ENCODE measurements at regions not wholly inside any gene's neighbourhood (a gene's known extent, or its start where the extent isn't known, plus 50 kb on each side); places are given as distances from the start of the nearest gene placed in this dataset.

DNA sequence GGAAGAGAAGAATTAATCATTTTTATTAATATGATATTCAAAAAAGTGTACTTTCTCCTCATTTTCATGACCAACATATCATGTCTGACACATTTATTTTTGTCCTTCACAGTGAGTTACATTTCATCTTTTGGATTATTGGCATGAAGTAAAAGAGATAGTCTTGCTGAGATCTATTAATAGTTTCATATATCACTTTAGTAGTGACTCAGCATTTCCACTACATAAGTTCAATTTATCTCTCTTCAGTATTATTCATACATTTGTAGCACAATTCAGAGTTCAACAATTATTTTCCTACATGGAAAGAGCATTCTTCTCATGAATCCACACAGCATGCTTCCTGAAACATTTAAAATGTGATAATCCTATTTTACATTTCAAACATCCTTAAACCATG lies 1461.1 kb downstream of the TECRL start:
- Histone ChIP-seq H3K4me1 (no peaks in the 10 kb centered on the region), H3K27me3 (no peaks in the 10 kb centered on the region), H3K9ac (no peak overlapping the region), H3K4me2 (no peak overlapping the region), H3K4me3 (no peak overlapping the region), H4K20me1 (no peaks in the 10 kb centered on the region), H3K9me3 (no peaks in the 10 kb centered on the region; the same call in 1 of the 2 replicates), H3K27ac (no peak overlapping the region), H3K36me3 (no peaks in the 10 kb centered on the region)
- TF ChIP-seq Cebpa-rat (IDR thresholded peaks at IDR 0.05): no peak

DNA sequence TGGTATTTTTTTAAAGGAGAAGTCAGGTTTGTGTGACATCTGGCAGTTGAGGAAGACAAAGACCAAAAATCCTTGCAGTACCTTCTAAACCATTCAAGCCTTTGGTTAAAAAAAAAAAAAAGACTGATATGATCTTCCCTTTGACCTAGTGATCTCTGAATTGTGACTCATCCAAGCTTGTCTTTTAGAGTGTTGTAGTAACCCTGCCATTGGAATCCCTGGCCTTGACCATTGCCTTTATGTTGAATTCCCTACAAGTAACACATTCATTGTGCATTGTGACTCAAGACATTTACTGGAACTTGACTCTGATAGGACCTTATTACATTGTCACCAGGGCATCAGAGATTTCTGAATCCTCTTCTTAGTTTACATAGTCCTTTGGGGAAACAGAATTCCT lies 1469.0 kb downstream of the TECRL start:
- no peak overlapping the region for H3K9ac ChIP-seq
- no peaks in the 10 kb centered on the region for H3K27me3 ChIP-seq
- no peaks in the 10 kb centered on the region; the same call in 1 of the 2 replicates for H3K9me3 ChIP-seq
- TF ChIP-seq Cebpa-rat (IDR thresholded peaks at IDR 0.05): no peak
- no peaks in the 10 kb centered on the region for H4K20me1 ChIP-seq
- H3K4me2 ChIP-seq: no peak overlapping the region
- no peaks in the 10 kb centered on the region for H3K4me1 ChIP-seq
- no peak overlapping the region for H3K4me3 ChIP-seq
- H3K36me3 ChIP-seq: no peaks in the 10 kb centered on the region
- H3K27ac ChIP-seq: no peak overlapping the region

DNA sequence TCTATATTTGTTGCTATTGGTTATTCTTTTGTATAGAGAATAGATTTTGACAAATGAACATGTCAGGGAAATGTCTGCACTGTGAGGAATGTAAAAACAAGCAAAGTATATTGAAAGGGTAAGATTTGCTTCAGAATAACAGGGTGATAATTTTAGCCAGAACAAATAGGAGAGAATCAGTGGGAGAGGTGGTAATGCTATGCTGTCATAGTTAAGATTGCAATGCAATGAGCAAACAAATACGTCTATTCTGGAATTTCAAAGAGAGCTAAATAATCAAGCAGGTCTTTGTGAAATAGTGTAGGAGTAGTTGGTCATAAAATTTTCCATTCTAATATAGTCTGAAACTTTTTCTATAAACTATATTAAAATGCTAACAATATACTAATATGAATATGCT lies 1478.4 kb downstream of the TECRL start:
- Histone ChIP-seq H3K4me1 (no peaks in the 10 kb centered on the region), H3K9ac (no peak overlapping the region), H3K36me3 (no peaks in the 10 kb centered on the region), H3K4me2 (no peak overlapping the region), H3K4me3 (no peak overlapping the region), H3K27ac (no peak overlapping the region), H3K27me3 (no peaks in the 10 kb centered on the region), H3K9me3 (no peaks in the 10 kb centered on the region), H4K20me1 (no peaks in the 10 kb centered on the region)
- TF ChIP-seq Cebpa-rat (IDR thresholded peaks at IDR 0.05): no peak

DNA sequence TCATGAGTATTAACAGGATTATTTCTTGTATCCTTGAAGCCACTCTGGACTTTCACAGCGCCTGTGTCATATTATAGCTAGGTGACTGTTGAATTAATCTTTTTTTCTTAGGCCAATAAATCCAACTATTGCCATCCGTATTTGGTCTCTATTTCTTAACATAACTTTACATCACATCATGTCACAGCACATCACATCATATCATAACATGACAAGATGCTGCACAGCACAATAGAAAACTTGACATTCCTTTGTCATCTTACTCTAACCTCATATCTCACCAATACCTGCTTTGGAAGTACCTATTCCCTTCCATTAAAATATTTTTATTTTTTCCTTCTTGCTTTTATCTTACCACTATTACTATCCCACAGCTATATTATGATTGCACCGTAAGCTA lies 1480.8 kb downstream of the TECRL start:
- H4K20me1 ChIP-seq: no peaks in the 10 kb centered on the region
- TF ChIP-seq Cebpa-rat (IDR thresholded peaks at IDR 0.05): no peak
- no peak overlapping the region for H3K27ac ChIP-seq
- no peak overlapping the region for H3K9ac ChIP-seq
- H3K36me3 ChIP-seq: no peaks in the 10 kb centered on the region
- no peak overlapping the region for H3K4me3 ChIP-seq
- H3K4me2 ChIP-seq: no peak overlapping the region
- no peaks in the 10 kb centered on the region for H3K9me3 ChIP-seq
- H3K4me1 ChIP-seq: no peaks in the 10 kb centered on the region
- no peaks in the 10 kb centered on the region for H3K27me3 ChIP-seq

DNA sequence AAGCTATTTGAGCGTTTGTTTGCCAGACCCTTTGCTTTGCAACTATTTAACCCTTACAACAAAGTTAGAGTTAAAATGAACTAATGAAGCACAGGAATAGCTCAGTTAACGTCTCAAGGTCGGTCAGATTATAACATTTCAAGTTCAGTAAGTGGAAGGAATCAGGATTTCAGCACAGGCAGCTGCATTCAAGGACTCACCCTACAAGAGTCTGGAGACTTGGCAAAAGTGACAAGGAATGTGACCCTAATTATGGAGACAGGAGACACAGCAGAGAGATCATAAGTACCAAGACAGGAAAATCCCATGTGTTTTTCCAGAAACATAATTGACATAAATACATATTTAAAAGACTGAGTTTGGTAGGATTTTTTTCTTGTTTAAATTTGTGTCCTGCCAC lies 1481.7 kb downstream of the TECRL start:
- H3K36me3 ChIP-seq: no peaks in the 10 kb centered on the region
- H3K27me3 ChIP-seq: no peaks in the 10 kb centered on the region
- H3K9ac ChIP-seq: no peak overlapping the region
- no peak overlapping the region for H3K4me2 ChIP-seq
- no peaks in the 10 kb centered on the region for H3K9me3 ChIP-seq
- no peak for TF ChIP-seq Cebpa-rat (IDR thresholded peaks at IDR 0.05)
- H3K27ac ChIP-seq: no peak overlapping the region
- no peaks in the 10 kb centered on the region for H4K20me1 ChIP-seq
- H3K4me1 ChIP-seq: no peaks in the 10 kb centered on the region
- no peak overlapping the region for H3K4me3 ChIP-seq

DNA sequence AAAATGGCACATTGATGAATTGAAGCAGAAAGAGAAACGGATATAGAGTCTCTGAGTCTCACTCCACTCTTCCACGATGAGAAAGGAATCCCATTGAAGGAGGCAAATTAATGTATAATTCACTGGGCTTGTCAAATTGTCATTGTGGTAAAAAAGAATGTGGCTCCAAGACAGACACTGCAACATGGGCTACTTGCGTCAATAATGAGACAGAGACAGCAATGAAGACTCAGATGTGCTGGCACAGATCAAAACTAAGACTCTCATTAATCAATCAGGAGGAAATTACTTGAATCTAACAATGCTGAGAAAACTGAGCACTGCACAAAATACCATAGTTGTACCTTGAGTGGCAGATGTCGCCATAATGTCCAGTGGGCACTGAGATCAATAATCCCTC lies 1485.5 kb downstream of the TECRL start:
- TF ChIP-seq Cebpa-rat (IDR thresholded peaks at IDR 0.05): no peak
- H4K20me1 ChIP-seq: no peaks in the 10 kb centered on the region
- H3K36me3 ChIP-seq: no peaks in the 10 kb centered on the region
- no peaks in the 10 kb centered on the region for H3K27me3 ChIP-seq
- H3K9me3 ChIP-seq: no peaks in the 10 kb centered on the region
- no peak overlapping the region for H3K27ac ChIP-seq
- no peak overlapping the region for H3K4me3 ChIP-seq
- H3K9ac ChIP-seq: no peak overlapping the region
- no peaks in the 10 kb centered on the region for H3K4me1 ChIP-seq
- H3K4me2 ChIP-seq: no peak overlapping the region

DNA sequence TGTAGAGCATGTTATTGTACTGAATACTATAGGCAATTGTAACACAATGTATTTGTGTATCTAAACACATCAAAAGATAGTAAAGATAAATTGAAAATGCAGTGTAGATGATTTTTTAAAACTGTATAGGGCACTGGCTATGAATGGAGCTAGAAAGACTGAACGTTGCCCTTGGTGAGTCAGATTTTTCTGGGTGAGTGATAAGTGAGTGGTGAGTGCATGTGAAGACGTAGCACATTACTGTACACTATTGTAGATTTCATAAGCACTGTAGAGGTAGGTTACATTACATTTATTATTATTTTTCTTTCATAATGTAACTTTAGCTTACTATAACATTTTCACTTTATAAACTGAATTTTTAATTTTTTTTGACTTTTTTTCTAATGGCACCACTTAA lies 1491.6 kb downstream of the TECRL start:
- no peaks in the 10 kb centered on the region for H3K4me1 ChIP-seq
- no peaks in the 10 kb centered on the region for H4K20me1 ChIP-seq
- H3K9ac ChIP-seq: no peak overlapping the region
- TF ChIP-seq Cebpa-rat (IDR thresholded peaks at IDR 0.05): no peak
- no peak overlapping the region for H3K4me2 ChIP-seq
- H3K27me3 ChIP-seq: no peaks in the 10 kb centered on the region
- no peak overlapping the region for H3K27ac ChIP-seq
- H3K4me3 ChIP-seq: no peak overlapping the region
- no peaks in the 10 kb centered on the region for H3K36me3 ChIP-seq
- no peaks in the 10 kb centered on the region for H3K9me3 ChIP-seq

DNA sequence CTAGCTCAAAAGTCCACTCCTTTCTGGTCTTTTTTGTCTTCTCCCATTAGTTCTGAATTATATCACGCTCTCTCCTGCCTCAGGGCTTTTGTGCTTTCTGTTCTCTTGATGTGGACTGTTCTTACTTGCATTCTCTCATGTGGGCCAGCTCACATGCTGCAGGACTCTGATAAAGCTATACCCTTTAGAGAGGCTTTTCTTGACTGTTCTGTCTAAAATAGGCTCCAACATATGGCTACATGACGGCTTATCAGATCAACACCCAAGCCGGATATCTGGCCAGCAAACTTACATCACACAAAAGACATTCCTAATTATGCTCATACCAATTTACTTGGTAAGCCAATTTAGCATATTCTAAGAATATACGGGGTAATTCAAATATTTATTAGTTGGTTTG lies 1494.5 kb downstream of the TECRL start:
- Histone ChIP-seq H3K27ac (no peak overlapping the region), H3K4me1 (no peaks in the 10 kb centered on the region), H3K4me3 (no peak overlapping the region), H3K27me3 (no peaks in the 10 kb centered on the region), H3K9ac (no peak overlapping the region), H3K36me3 (no peaks in the 10 kb centered on the region), H3K9me3 (no peaks in the 10 kb centered on the region), H4K20me1 (no peaks in the 10 kb centered on the region), H3K4me2 (no peak overlapping the region)
- TF ChIP-seq Cebpa-rat (IDR thresholded peaks at IDR 0.05): no peak

DNA sequence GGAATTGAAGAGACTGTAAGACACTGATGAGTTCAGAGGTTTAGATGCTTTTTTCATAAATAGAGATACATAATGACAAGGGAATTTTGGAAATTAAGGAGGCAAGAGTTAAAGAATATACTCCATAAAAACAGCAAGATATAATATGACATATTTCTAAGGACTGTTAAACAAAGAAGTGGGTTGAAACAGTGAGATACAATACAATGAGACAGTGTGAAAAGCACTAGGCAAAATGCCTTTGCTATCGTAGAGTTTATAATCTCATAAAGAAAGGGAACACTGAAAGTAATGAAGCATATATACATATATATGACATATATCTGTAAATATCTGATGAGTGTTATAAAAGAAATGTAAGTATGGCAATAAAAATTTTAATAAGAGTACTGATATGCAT lies 1496.2 kb downstream of the TECRL start:
- no peaks in the 10 kb centered on the region for H3K9me3 ChIP-seq
- no peak for TF ChIP-seq Cebpa-rat (IDR thresholded peaks at IDR 0.05)
- no peak overlapping the region for H3K4me3 ChIP-seq
- H3K27me3 ChIP-seq: no peaks in the 10 kb centered on the region
- no peaks in the 10 kb centered on the region for H3K4me1 ChIP-seq
- H4K20me1 ChIP-seq: no peaks in the 10 kb centered on the region
- no peak overlapping the region for H3K4me2 ChIP-seq
- H3K36me3 ChIP-seq: no peaks in the 10 kb centered on the region
- H3K9ac ChIP-seq: no peak overlapping the region
- H3K27ac ChIP-seq: no peak overlapping the region

DNA sequence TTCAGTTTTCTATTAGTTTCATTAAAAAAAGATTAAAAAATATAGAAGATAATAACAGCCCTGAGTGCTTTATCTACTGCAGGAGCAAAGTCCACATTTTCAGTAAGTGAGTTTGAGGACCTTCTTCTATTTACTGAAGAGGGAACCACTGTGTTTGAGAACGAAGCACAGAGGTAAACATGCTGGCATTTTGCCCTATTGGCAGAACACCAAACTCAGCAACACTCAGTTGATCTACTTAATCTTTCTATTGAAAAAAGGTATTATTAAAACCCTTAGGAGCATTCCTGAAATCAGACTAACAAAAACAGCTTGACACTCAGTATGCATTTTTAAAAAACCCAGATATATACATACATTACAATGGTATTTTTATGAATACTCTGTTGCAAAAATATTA lies 1496.7 kb downstream of the TECRL start:
- H3K4me3 ChIP-seq: no peak overlapping the region
- no peaks in the 10 kb centered on the region for H3K36me3 ChIP-seq
- no peak for TF ChIP-seq Cebpa-rat (IDR thresholded peaks at IDR 0.05)
- no peak overlapping the region for H3K27ac ChIP-seq
- H3K9me3 ChIP-seq: no peaks in the 10 kb centered on the region
- H3K9ac ChIP-seq: no peak overlapping the region
- no peaks in the 10 kb centered on the region for H4K20me1 ChIP-seq
- H3K4me2 ChIP-seq: no peak overlapping the region
- no peaks in the 10 kb centered on the region for H3K27me3 ChIP-seq
- H3K4me1 ChIP-seq: no peaks in the 10 kb centered on the region

DNA sequence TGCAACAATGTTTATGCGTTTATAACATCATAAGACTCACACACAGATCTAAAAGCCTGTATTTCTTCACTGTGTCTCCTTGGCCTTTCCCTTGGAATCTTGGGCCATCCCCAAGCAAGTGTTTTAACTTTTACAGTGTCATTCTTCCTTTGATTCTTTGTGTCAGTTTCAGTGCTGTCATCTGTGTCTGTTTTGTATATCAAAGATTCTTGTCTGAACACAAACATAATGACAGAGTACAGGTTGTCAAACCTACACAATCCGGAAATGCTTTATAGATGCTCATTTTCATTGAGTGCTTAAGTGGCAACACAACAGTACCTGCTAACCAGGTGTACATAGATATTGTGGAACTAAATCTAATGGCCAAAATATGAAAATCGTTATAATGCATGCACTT lies 1500.0 kb downstream of the TECRL start:
- H4K20me1 ChIP-seq: no peaks in the 10 kb centered on the region
- H3K4me3 ChIP-seq: no peak overlapping the region
- no peak for TF ChIP-seq Cebpa-rat (IDR thresholded peaks at IDR 0.05)
- H3K9ac ChIP-seq: no peak overlapping the region
- H3K27me3 ChIP-seq: no peaks in the 10 kb centered on the region
- no peak overlapping the region for H3K4me2 ChIP-seq
- no peaks in the 10 kb centered on the region for H3K4me1 ChIP-seq
- no peak overlapping the region for H3K27ac ChIP-seq
- no peaks in the 10 kb centered on the region for H3K36me3 ChIP-seq
- H3K9me3 ChIP-seq: no peaks in the 10 kb centered on the region
